Lower leg skin (tissue), 3 donors: ENCODE measurements at regions not wholly inside any gene's neighbourhood (a gene's known extent, or its start where the extent isn't known, plus 50 kb on each side); places are given as distances from the start of the nearest gene placed in this dataset.

Source experiments
- POLR2A ChIP-seq, 2 donors: fragments of 450-650 bp; IDR thresholded peaks; one replicate each; pipeline ENCODE4 v1.6.1; 2016 to 2017; ENCODE audit warnings: antibody characterized with exemption in 2 of 2, mild to moderate bottlenecking in 1 of 2, moderate library complexity in 1 of 2
- TF ChIP-seq, protein P1 (sequence below), 3 donors: fragments of 450-650 bp; IDR thresholded peaks; one replicate each; pipeline ENCODE4 v1.5.1; 2016; ENCODE audit warnings: antibody characterized with exemption in 3 of 3, mild to moderate bottlenecking in 3 of 3, moderate library complexity in 2 of 3

DNA sequence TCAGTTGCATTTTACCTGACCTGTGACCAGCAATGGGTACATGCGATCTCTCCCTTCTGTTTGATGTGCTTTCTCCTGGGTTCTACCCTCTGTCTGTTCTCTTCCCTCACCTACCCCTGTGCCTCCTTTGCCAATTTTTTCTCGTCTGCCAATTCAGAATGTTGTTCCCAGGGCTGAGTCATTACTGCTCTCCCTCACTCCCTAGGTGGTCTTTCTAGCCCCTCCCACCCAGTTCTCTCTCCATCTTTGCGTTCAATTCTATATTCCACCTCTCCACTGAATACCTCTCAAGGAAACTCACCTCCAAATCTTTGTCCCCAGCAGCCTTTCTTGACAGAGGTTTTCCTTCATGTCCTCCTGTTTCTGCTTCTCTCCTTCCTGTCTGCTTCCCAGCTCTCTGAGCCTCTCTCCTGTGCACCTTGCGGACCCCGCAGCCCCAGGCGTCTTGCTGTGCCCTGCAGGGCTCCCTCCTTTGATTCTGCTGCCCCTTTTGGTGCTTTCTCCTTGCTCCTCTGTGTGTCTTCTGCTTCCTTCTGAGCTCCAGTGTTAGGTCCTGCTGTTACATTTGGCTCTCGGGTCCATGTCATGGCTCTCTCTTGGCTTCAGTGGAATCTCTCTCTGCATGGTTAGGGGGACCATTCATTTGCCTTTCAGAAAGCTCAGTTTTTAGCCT, 398.2 kb upstream of the TPM1 start:
- TF ChIP-seq, protein P1, sequence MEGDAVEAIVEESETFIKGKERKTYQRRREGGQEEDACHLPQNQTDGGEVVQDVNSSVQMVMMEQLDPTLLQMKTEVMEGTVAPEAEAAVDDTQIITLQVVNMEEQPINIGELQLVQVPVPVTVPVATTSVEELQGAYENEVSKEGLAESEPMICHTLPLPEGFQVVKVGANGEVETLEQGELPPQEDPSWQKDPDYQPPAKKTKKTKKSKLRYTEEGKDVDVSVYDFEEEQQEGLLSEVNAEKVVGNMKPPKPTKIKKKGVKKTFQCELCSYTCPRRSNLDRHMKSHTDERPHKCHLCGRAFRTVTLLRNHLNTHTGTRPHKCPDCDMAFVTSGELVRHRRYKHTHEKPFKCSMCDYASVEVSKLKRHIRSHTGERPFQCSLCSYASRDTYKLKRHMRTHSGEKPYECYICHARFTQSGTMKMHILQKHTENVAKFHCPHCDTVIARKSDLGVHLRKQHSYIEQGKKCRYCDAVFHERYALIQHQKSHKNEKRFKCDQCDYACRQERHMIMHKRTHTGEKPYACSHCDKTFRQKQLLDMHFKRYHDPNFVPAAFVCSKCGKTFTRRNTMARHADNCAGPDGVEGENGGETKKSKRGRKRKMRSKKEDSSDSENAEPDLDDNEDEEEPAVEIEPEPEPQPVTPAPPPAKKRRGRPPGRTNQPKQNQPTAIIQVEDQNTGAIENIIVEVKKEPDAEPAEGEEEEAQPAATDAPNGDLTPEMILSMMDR (IDR thresholded peaks at IDR 0.05), result no peak
- no peak for TF ChIP-seq POLR2A (IDR thresholded peaks at IDR 0.05)
